Adrenal gland (tissue), 5 donors: ENCODE measurements at regions not wholly inside any gene's neighbourhood (a gene's known extent, or its start where the extent isn't known, plus 50 kb on each side); places are given as distances from the start of the nearest gene placed in this dataset.

Experiments
- POLR2A ChIP-seq, 2 donors: fragments of 450-650 bp; IDR thresholded peaks; one replicate each; pipeline ENCODE4 v1.6.1; 2017; ENCODE audit warnings: antibody characterized with exemption in 2 of 2, mild to moderate bottlenecking in 2 of 2, moderate library complexity in 1 of 2
- TF ChIP-seq, protein P1 (sequence below), 6 experiments: fragments of 450-650 bp in 4 of 6; fragments of 200-600 bp in 2 of 6; sonication (generic) in 1 of 6; IDR thresholded peaks; 1 replicate in 5 of 6; 2 replicates in 1 of 6; pipeline versions ENCODE4 v1.5.1 to v1.8.0; 2016 to 2021; ENCODE audit warnings: antibody characterized with exemption in 6 of 6, mild to moderate bottlenecking in 2 of 6, moderate library complexity in 1 of 6
- donor health status: DM: no; HTN: no; CAD: no.

DNA sequence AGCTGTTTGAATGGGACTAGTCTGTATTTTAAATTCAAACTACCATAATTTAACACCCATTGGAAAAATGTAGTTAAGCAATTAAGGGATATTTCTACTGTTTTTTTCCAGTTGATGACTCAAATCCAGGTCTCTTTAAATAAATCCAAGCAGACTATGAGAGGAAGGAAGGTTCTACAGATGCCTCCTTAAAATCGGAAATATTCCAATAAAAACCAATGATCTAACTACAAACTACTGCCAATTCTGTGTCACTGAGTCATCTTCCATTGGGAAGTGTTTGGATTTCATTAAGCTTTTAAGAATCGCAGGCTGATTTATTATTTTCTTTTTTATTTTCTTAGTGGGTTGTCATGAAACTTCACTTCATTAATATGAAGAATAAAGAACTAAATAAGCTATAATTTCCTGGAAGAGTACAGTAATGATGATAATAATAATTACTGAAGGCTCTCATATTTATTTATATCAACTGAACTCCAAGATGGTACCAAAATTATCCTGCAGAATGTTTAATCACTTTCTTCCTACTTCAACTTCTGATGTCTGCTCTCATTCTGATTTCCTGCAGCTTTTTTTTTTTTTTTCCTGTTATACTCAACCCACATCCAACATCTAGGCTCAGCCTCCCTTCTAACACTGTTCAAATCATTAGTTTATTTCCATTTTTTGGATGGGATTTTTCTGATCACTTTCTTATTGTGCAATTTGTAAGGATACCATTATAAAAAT is 166.3 kb upstream of the FN1 start:
- TF ChIP-seq, protein P1, sequence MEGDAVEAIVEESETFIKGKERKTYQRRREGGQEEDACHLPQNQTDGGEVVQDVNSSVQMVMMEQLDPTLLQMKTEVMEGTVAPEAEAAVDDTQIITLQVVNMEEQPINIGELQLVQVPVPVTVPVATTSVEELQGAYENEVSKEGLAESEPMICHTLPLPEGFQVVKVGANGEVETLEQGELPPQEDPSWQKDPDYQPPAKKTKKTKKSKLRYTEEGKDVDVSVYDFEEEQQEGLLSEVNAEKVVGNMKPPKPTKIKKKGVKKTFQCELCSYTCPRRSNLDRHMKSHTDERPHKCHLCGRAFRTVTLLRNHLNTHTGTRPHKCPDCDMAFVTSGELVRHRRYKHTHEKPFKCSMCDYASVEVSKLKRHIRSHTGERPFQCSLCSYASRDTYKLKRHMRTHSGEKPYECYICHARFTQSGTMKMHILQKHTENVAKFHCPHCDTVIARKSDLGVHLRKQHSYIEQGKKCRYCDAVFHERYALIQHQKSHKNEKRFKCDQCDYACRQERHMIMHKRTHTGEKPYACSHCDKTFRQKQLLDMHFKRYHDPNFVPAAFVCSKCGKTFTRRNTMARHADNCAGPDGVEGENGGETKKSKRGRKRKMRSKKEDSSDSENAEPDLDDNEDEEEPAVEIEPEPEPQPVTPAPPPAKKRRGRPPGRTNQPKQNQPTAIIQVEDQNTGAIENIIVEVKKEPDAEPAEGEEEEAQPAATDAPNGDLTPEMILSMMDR (IDR thresholded peaks at IDR 0.05): no peak
- no peak for TF ChIP-seq POLR2A (IDR thresholded peaks at IDR 0.05)
